ENCODE measurements at regions not wholly inside any gene's neighbourhood (a gene's known extent, or its start where the extent isn't known, plus 50 kb on each side); places are given as distances from the start of the nearest gene placed in this dataset.

- in situ Hi-C loops (cut with MboI; ENCODE audit: low sequenced_read_pairs in 4 of 4) (no loop called here), intact Hi-C loops (cut with DNase I; ENCODE audit: low total_unique reads) (no loop called here)
- no peaks in the 10 kb centered on the region for H3K36me3 ChIP-seq
- H3K9me3 ChIP-seq: no peaks in the 10 kb centered on the region
- DNase-seq (no peak), ATAC-seq (no peak)
- no peak overlapping the region for H3K27ac ChIP-seq
- no peak overlapping the region for H3K4me3 ChIP-seq
- H3K4me1 ChIP-seq: no peaks in the 10 kb centered on the region
- no peak for TF ChIP-seq POLR2A (IDR thresholded peaks at IDR 0.05)
- TF ChIP-seq, protein P1, sequence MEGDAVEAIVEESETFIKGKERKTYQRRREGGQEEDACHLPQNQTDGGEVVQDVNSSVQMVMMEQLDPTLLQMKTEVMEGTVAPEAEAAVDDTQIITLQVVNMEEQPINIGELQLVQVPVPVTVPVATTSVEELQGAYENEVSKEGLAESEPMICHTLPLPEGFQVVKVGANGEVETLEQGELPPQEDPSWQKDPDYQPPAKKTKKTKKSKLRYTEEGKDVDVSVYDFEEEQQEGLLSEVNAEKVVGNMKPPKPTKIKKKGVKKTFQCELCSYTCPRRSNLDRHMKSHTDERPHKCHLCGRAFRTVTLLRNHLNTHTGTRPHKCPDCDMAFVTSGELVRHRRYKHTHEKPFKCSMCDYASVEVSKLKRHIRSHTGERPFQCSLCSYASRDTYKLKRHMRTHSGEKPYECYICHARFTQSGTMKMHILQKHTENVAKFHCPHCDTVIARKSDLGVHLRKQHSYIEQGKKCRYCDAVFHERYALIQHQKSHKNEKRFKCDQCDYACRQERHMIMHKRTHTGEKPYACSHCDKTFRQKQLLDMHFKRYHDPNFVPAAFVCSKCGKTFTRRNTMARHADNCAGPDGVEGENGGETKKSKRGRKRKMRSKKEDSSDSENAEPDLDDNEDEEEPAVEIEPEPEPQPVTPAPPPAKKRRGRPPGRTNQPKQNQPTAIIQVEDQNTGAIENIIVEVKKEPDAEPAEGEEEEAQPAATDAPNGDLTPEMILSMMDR (IDR thresholded peaks at IDR 0.05 in 4 of 5, conservative IDR thresholded peaks at IDR 0.05 in 1 of 5): no peak
- no peaks in the 10 kb centered on the region for H3K27me3 ChIP-seq
Observed at GRCh38 chr12:88763536-88764100, 183.3 kb upstream of the KITLG start.

GRCh38 chr12:88758176-88758575 lies 177.9 kb upstream of the KITLG start:
- DNase-seq (no peak), ATAC-seq (no peak)
- Histone ChIP-seq H3K4me1 (peaks cover 6 to 16% of the 10 kb centered on the region in 2 donors), H3K4me3 (no peak overlapping the region), H3K27me3 (no peaks in the 10 kb centered on the region), H3K9me3 (no peaks in the 10 kb centered on the region), H3K36me3 (no peaks in the 10 kb centered on the region), H3K27ac (no peak overlapping the region)
- intact Hi-C loops (cut with DNase I; ENCODE audit: low total_unique reads) (no loop called here), in situ Hi-C loops (cut with MboI; ENCODE audit: low sequenced_read_pairs in 4 of 4) (no loop called here)
- no peak for TF ChIP-seq POLR2A (IDR thresholded peaks at IDR 0.05)
- TF ChIP-seq, protein P1 (IDR thresholded peaks at IDR 0.05 in 4 of 5, conservative IDR thresholded peaks at IDR 0.05 in 1 of 5): no peak

DNA sequence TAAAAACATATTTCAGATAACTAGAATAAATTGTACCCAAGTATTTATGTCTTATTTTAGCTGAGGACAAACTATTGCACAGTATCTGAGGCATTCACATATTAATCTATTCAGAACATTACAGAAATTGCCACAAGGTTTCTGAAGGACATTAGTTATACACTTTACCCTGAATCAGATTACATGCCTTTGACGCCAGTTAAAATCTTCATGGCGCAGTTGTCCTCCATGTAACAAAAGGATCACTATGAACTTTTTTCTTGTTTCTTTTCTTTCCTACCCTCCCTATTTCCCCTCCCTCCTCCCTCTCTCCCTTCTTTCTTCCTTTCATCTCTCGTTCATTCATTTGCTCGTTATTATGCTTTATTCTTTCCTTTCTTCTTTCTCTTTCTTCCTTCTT lies 176.6 kb upstream of the KITLG start:
- H3K9me3 ChIP-seq: no peaks in the 10 kb centered on the region
- in situ Hi-C loops (cut with MboI; ENCODE audit: low sequenced_read_pairs in 4 of 4): no loop called here
- H3K27ac ChIP-seq: no peak overlapping the region
- intact Hi-C loops (cut with DNase I; ENCODE audit: low total_unique reads): no loop called here
- ATAC-seq (no peak), DNase-seq (no peak)
- no peaks in the 10 kb centered on the region for H3K36me3 ChIP-seq
- H3K4me1 ChIP-seq: peaks cover 6 to 16% of the 10 kb centered on the region in 2 donors
- H3K27me3 ChIP-seq: no peaks in the 10 kb centered on the region
- TF ChIP-seq, protein P1 (IDR thresholded peaks at IDR 0.05 in 4 of 5, conservative IDR thresholded peaks at IDR 0.05 in 1 of 5): no peak
- TF ChIP-seq POLR2A (IDR thresholded peaks at IDR 0.05): no peak
- H3K4me3 ChIP-seq: no peak overlapping the region

GRCh38 chr12:88756153-88756552 lies 175.9 kb upstream of the KITLG start:
- H3K27me3 ChIP-seq: no peaks in the 10 kb centered on the region
- no peak overlapping the region for H3K4me3 ChIP-seq
- no peak overlapping the region for H3K27ac ChIP-seq
- ATAC-seq: peak in 1 of 2 donors; percentile 36
- intact Hi-C loops (cut with DNase I; ENCODE audit: low total_unique reads): no loop called here
- no peaks in the 10 kb centered on the region for H3K9me3 ChIP-seq
- H3K36me3 ChIP-seq: no peaks in the 10 kb centered on the region
- in situ Hi-C loops (cut with MboI; ENCODE audit: low sequenced_read_pairs in 4 of 4): no loop called here
- no peak for TF ChIP-seq POLR2A (IDR thresholded peaks at IDR 0.05)
- TF ChIP-seq, protein P1 (IDR thresholded peaks at IDR 0.05 in 4 of 5, conservative IDR thresholded peaks at IDR 0.05 in 1 of 5): no peak
- H3K4me1 ChIP-seq: peaks cover 6 to 16% of the 10 kb centered on the region in 2 donors
- DNase-seq: peak in 1 of 2 donors; percentile 14

DNA sequence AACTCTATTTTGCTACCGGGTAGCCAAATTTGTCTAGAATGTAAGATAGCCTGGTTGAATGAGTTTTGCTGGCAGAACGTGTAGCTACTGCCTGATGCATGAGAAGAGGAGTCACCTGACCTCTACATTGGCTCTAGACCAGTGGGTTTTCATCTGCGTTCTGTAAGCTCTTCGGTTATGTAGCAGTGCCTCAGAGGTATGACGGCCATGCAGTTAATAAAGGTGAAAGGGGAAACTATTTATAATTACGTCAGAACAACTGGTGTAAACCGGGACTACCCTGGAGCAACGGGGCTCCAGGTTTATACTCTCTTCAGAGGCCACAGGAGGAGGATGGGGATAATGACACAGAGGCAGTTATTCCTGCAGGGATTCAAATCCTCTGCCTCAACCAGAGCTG lies 173.4 kb upstream of the KITLG start:
- no peaks in the 10 kb centered on the region for H3K36me3 ChIP-seq
- no peaks in the 10 kb centered on the region for H3K27me3 ChIP-seq
- in situ Hi-C loops (cut with MboI; ENCODE audit: low sequenced_read_pairs in 4 of 4): no loop called here
- no peaks in the 10 kb centered on the region for H3K9me3 ChIP-seq
- TF ChIP-seq POLR2A (IDR thresholded peaks at IDR 0.05): no peak
- TF ChIP-seq, protein P1 (IDR thresholded peaks at IDR 0.05 in 4 of 5, conservative IDR thresholded peaks at IDR 0.05 in 1 of 5): no peak
- no peak overlapping the region for H3K4me3 ChIP-seq
- no peak overlapping the region for H3K27ac ChIP-seq
- intact Hi-C loops (cut with DNase I; ENCODE audit: low total_unique reads): no loop called here
- DNase-seq (no peak), ATAC-seq (no peak)
- peaks cover 6 to 16% of the 10 kb centered on the region in 2 donors for H3K4me1 ChIP-seq
